Stomach (tissue), 8 donors: ENCODE measurements at regions not wholly inside any gene's neighbourhood (a gene's known extent, or its start where the extent isn't known, plus 50 kb on each side); places are given as distances from the start of the nearest gene placed in this dataset.

ENCODE experiments used
- DNase-seq, 2 donors: peaks; one replicate each; pipeline versions ENCODE4 v3.0.0 to v3.0.0-alpha.2; 2013 to 2019
- H3K27ac ChIP-seq, 5 donors: fragments of 200-600 bp in 4 of 5; sonication (generic) in 4 of 5; one replicate each; pipeline ENCODE4 v1.5.1; 2013 to 2019; ENCODE audit warnings: mild to moderate bottlenecking in 1 of 5, moderate library complexity in 1 of 5
- H3K27me3 ChIP-seq, 3 donors: fragments of 200-600 bp; sonication (generic); one replicate each; pipeline ENCODE4 v1.5.1; 2017 to 2019; ENCODE audit warnings: mixed run types in 1 of 3
- H3K36me3 ChIP-seq, 4 donors: fragments of 200-600 bp; sonication (generic); 1 replicate in 3 of 4; 2 replicates in 1 of 4; pipeline ENCODE4 v1.5.1; 2016 to 2019
- H3K4me1 ChIP-seq, 4 donors: fragments of 200-600 bp; sonication (generic); one replicate each; pipeline ENCODE4 v1.5.1; 2016 to 2019
- H3K4me3 ChIP-seq, 4 donors: fragments of 200-600 bp; sonication (generic) in 3 of 4; one replicate each; pipeline ENCODE4 v1.5.1; 2016 to 2019; ENCODE audit warnings: mild to moderate bottlenecking in 1 of 4
- H3K9me3 ChIP-seq, 4 donors: fragments of 200-600 bp; sonication (generic); one replicate each; pipeline ENCODE4 v1.5.1; 2016 to 2019
- CTCF ChIP-seq, 7 experiments: fragments of 450-650 bp in 4 of 7; fragments of 200-600 bp in 3 of 7; sonication (generic) in 3 of 7; IDR thresholded peaks; one replicate each; pipeline ENCODE4 v1.5.1; 2016 to 2019; ENCODE audit warnings: antibody characterized with exemption in 7 of 7, control low read depth in 2 of 7, mild to moderate bottlenecking in 1 of 7
- EP300 ChIP-seq: sonication (generic); formaldehyde crosslinking; IDR thresholded peaks from one replicate; pipeline ENCODE4 v1.6.1; 2017; ENCODE audit warnings: antibody characterized with exemption
- POLR2A ChIP-seq, 4 donors: fragments of 450-650 bp; IDR thresholded peaks; one replicate each; pipeline ENCODE4 v1.6.1; 2016; ENCODE audit warnings: antibody characterized with exemption in 4 of 4, control low read depth in 2 of 4, mild to moderate bottlenecking in 1 of 4, moderate library complexity in 1 of 4
- POLR2AphosphoS5 ChIP-seq, 3 donors: sonication (generic); formaldehyde crosslinking; IDR thresholded peaks; one replicate each; pipeline ENCODE4 v1.6.1; 2016; ENCODE audit warnings: antibody characterized with exemption in 3 of 3
- WGBS, 5 donors: extraction: QIAGEN DNeasy Blood & Tissue Kit in 3 of 5; methylation state at CpG; one replicate each; pipeline versions ENCODE4 v1.1.5 to v1.1.7; 2013 to 2018; 5-methylcytosine and 5-hydroxymethylcytosine counted together
- intact Hi-C: fragments of 100-400 bp; cut with DNase I; formaldehyde crosslinking; loops from one replicate; pipeline ENCODE4 v1.15.1; 2023; ENCODE audit warnings: low total_unique reads
- donor health status: healthy with polysubstance abuse.
- donor health status: Bipolar disorder and iron deficiency.
- donor health status: healthy.

DNA sequence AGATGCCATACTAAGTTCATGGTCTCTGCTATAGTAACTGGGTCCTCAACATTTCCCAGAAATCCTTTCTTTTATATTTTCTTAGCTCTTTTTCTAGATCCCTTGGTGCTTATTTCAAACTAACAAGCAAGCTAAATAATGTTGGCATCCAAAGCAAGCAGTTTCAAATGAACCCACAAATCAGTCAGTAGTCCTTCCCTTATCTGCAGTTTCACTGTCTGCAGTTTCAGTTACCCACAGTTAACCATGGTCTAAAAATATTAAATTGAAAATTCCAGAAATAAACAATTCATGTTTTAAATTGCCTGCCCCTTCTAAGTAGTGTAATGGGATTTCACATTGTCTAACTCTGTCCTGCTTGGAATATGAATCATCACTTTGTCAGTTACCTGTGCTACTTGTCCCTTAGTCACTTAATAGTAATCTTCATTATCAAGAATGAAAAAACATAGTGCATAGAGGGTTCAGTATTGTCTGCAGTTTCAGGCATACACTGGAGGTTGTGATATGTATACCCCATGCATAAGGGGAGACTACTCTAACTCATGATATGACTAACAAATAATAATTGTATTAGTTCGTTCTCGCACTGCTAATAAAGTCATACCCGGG, 633.7 kb downstream of the MECOM start:
- Histone ChIP-seq H3K4me3 (no peak overlapping the region), H3K36me3 (no peaks in the 10 kb centered on the region), H3K27me3 (no peaks in the 10 kb centered on the region), H3K9me3 (no peaks in the 10 kb centered on the region), H3K27ac (no peak overlapping the region), H3K4me1 (peaks cover 0 to 13% (median 5%) of the 10 kb centered on the region in 4 donors)
- intact Hi-C loops = no loop called here
- 96 to 100% (median 98%) methylated on average over 3 of the region's 3 CpGs for WGBS, 5 donors
- no peak for DNase-seq
- TF ChIP-seq POLR2AphosphoS5 (IDR thresholded peaks at IDR 0.05) (no peak), POLR2A (IDR thresholded peaks at IDR 0.05) (no peak), CTCF (IDR thresholded peaks at IDR 0.05) (no peak), EP300 (no peak)

GRCh38 chr3:169028716-169029115, 634.8 kb downstream of the MECOM start:
- Histone ChIP-seq H3K4me3 (no peak overlapping the region), H3K27me3 (no peaks in the 10 kb centered on the region), H3K9me3 (no peaks in the 10 kb centered on the region), H3K36me3 (no peaks in the 10 kb centered on the region), H3K4me1 (peaks cover 0 to 13% (median 5%) of the 10 kb centered on the region in 4 donors), H3K27ac (no peak overlapping the region)
- DNase-seq = no peak
- intact Hi-C loops = no loop called here
- WGBS, 5 donors = 86 to 91% (median 90%) methylated on average over 5 of the region's 5 CpGs
- no peak for TF ChIP-seq POLR2AphosphoS5 (IDR thresholded peaks at IDR 0.05)
- TF ChIP-seq EP300 = no peak
- no peak for TF ChIP-seq CTCF (IDR thresholded peaks at IDR 0.05)
- TF ChIP-seq POLR2A (IDR thresholded peaks at IDR 0.05) = no peak

GRCh38 chr3:169026543-169027182, 636.8 kb downstream of the MECOM start:
- WGBS, 5 donors = 30 to 47% (median 42%) methylated on average over 5 of the region's 5 CpGs
- H3K4me3 ChIP-seq = no peak overlapping the region
- no peaks in the 10 kb centered on the region for H3K27me3 ChIP-seq
- H3K27ac ChIP-seq = peak overlapping the region in 2 of 5 donors; percentile 23 to 45
- peak in 1 of 2 donors; percentile 9 for DNase-seq
- H3K36me3 ChIP-seq = no peaks in the 10 kb centered on the region
- H3K4me1 ChIP-seq = peaks cover 0 to 13% (median 5%) of the 10 kb centered on the region in 4 donors
- intact Hi-C loops = no loop called here
- TF ChIP-seq POLR2A (IDR thresholded peaks at IDR 0.05) (no peak), CTCF (IDR thresholded peaks at IDR 0.05) (no peak), POLR2AphosphoS5 (IDR thresholded peaks at IDR 0.05) (peak in 2 of 3 donors; percentile 23 to 70)
- no peaks in the 10 kb centered on the region for H3K9me3 ChIP-seq

- TF ChIP-seq EP300 (no peak), CTCF (IDR thresholded peaks at IDR 0.05) (no peak), POLR2AphosphoS5 (IDR thresholded peaks at IDR 0.05) (no peak), POLR2A (IDR thresholded peaks at IDR 0.05) (no peak)
- no peak overlapping the region for H3K4me3 ChIP-seq
- H3K4me1 ChIP-seq = peaks cover 0 to 13% (median 5%) of the 10 kb centered on the region in 4 donors
- H3K36me3 ChIP-seq = no peaks in the 10 kb centered on the region
- H3K27me3 ChIP-seq = no peaks in the 10 kb centered on the region
- no peak for DNase-seq
- no peak overlapping the region for H3K27ac ChIP-seq
- no peaks in the 10 kb centered on the region for H3K9me3 ChIP-seq
- intact Hi-C loops = no loop called here
- 76 to 90% (median 79%) methylated on average over 1 of the region's 1 CpG for WGBS, 5 donors
These were observed 641.1 kb downstream of the MECOM start for GRCh38 chr3:169022457-169022856.
